SU-DHL-6 (cell line): ENCODE measurements at regions not wholly inside any gene's neighbourhood (a gene's known extent, or its start where the extent isn't known, plus 50 kb on each side); places are given as distances from the start of the nearest gene placed in this dataset.
A peak's percentile ranks its signal among the peaks of the same experiment; 100 is the strongest.

Experiments used
- H2AFZ ChIP-seq: fragments of 200-600 bp; sonication (generic); 2 replicates; pipeline ENCODE4 v1.6.1; 2014; ENCODE audit warnings: low read depth, mild to moderate bottlenecking, moderate library complexity, mixed read lengths, antibody characterized with exemption, low read length; ENCODE audit not compliant: severe bottlenecking
- H3F3A ChIP-seq: fragments of 200-600 bp; shearing (Covaris generic); 2 replicates; pipeline ENCODE4 v1.6.0; 2016; ENCODE audit warnings: antibody characterized with exemption, mild to moderate bottlenecking; ENCODE audit not compliant: insufficient read depth
- H3K27ac ChIP-seq: fragments of 200-600 bp; sonication (generic); 2 replicates; pipeline ENCODE4 v1.5.1; 2016; ENCODE audit warnings: low read depth, mild to moderate bottlenecking, low read length, moderate library complexity, mixed read lengths
- H3K27me3 ChIP-seq: fragments of 200-600 bp; sonication (generic), shearing (Covaris generic); 2 replicates; pipeline ENCODE4 v1.6.0; 2014; ENCODE audit warnings: mild to moderate bottlenecking, low read length
- H3K36me3 ChIP-seq: fragments of 200-600 bp; sonication (generic); 2 replicates; pipeline ENCODE4 v1.6.1; 2014; ENCODE audit warnings: mild to moderate bottlenecking, low read length, mixed read lengths
- H3K4me2 ChIP-seq: fragments of 300-600, 200-600 bp; shearing (Covaris generic), sonication (generic); 2 replicates; pipeline ENCODE4 v1.6.0; 2014; ENCODE audit warnings: low read length, low read depth, mild to moderate bottlenecking; ENCODE audit not compliant: poor library complexity, severe bottlenecking
- H3K4me3 ChIP-seq: fragments of 200-600 bp; sonication (generic); 2 replicates; pipeline ENCODE4 v1.5.1; 2014; ENCODE audit warnings: antibody characterized with exemption, low read length, mild to moderate bottlenecking, mixed read lengths; ENCODE audit not compliant: insufficient read depth, poor library complexity, severe bottlenecking
- H3K79me2 ChIP-seq: fragments of 200-600 bp; sonication (generic); 2 replicates; pipeline ENCODE4 v1.6.1; 2014; ENCODE audit warnings: mild to moderate bottlenecking, low read length, moderate library complexity; ENCODE audit not compliant: insufficient read depth
- H3K9ac ChIP-seq: fragments of 200-600 bp; sonication (generic); 2 replicates; pipeline ENCODE4 v1.7.0; 2014; ENCODE audit warnings: mild to moderate bottlenecking, low read length
- H3K9me2 ChIP-seq: fragments of 200-600 bp; sonication (generic); replicated peaks from 2 replicates; pipeline ENCODE4 v1.6.1; 2014; ENCODE audit warnings: low read length; ENCODE audit not compliant: insufficient read depth
- H3K9me3 ChIP-seq: fragments of 200-600 bp; sonication (generic); 2 replicates; pipeline ENCODE4 v1.6.1; 2014; ENCODE audit warnings: low read length, mixed read lengths; ENCODE audit not compliant: insufficient read depth
- H4K20me1 ChIP-seq: fragments of 200-600 bp; sonication (generic); 2 replicates; pipeline ENCODE4 v1.6.1; 2014; ENCODE audit warnings: low read depth, mild to moderate bottlenecking, antibody characterized with exemption, low read length, moderate library complexity, mixed read lengths
- CTCF ChIP-seq: fragments of 200-600 bp; sonication (generic); IDR thresholded peaks from one replicate; pipeline ENCODE4 v1.5.1; 2017; ENCODE audit warnings: antibody characterized with exemption, mild to moderate bottlenecking, low read length, moderate library complexity; ENCODE audit not compliant: insufficient read depth, poor library complexity, severe bottlenecking
- EZH2phosphoT487 ChIP-seq: fragments of 200-600 bp; sonication (generic), shearing (Covaris generic); conservative IDR thresholded peaks from 2 replicates; pipeline ENCODE4 v1.6.1; 2018; ENCODE audit warnings: mild to moderate bottlenecking, antibody characterized with exemption, low read length, moderate library complexity, mixed read lengths

DNA sequence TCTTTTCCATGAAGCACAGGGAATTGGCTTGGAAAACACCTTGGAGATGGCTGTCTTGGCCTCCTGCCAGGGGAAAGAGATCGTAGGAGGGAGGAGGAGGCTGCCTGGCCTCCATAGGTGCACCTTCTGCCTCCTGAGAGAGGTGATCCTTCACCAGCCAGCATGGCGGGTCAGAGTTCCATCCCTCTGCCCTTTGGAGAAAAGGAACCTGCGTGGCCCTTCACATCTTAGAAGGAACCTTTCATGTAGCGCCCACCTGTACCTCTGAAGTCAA is 58.2 kb upstream of the DRD2 start:
- TF ChIP-seq CTCF (no peak), EZH2phosphoT487 (no peak)
- Histone ChIP-seq H3K9ac (no peak overlapping the region), H2AFZ (no peak overlapping the region), H3K36me3 (no peaks in the 10 kb centered on the region), H3K4me3 (no peak overlapping the region), H3K4me2 (no peak overlapping the region), H3K9me2 (no peaks in the 10 kb centered on the region), H3K79me2 (no peaks in the 10 kb centered on the region), H4K20me1 (no peaks in the 10 kb centered on the region), H3K27ac (no peak overlapping the region), H3K9me3 (no peaks in the 10 kb centered on the region), H3F3A (no peaks in the 10 kb centered on the region), H3K27me3 (no peaks in the 10 kb centered on the region; the same call in 1 of the 2 replicates)

GRCh38 chr11:113532697-113533424 is 57.7 kb upstream of the DRD2 start:
- H3K27ac ChIP-seq = no peak overlapping the region
- no peak overlapping the region for H3K4me2 ChIP-seq
- H3K9ac ChIP-seq = no peak overlapping the region
- TF ChIP-seq CTCF = peak; percentile 80
- no peak for TF ChIP-seq EZH2phosphoT487
- no peaks in the 10 kb centered on the region for H3K9me3 ChIP-seq
- H3K4me3 ChIP-seq = no peak overlapping the region
- no peaks in the 10 kb centered on the region; the same call in 1 of the 2 replicates for H3K27me3 ChIP-seq
- H3K79me2 ChIP-seq = no peaks in the 10 kb centered on the region
- no peaks in the 10 kb centered on the region for H4K20me1 ChIP-seq
- no peaks in the 10 kb centered on the region for H3K9me2 ChIP-seq
- no peak overlapping the region for H2AFZ ChIP-seq
- H3K36me3 ChIP-seq = no peaks in the 10 kb centered on the region
- no peaks in the 10 kb centered on the region for H3F3A ChIP-seq

DNA sequence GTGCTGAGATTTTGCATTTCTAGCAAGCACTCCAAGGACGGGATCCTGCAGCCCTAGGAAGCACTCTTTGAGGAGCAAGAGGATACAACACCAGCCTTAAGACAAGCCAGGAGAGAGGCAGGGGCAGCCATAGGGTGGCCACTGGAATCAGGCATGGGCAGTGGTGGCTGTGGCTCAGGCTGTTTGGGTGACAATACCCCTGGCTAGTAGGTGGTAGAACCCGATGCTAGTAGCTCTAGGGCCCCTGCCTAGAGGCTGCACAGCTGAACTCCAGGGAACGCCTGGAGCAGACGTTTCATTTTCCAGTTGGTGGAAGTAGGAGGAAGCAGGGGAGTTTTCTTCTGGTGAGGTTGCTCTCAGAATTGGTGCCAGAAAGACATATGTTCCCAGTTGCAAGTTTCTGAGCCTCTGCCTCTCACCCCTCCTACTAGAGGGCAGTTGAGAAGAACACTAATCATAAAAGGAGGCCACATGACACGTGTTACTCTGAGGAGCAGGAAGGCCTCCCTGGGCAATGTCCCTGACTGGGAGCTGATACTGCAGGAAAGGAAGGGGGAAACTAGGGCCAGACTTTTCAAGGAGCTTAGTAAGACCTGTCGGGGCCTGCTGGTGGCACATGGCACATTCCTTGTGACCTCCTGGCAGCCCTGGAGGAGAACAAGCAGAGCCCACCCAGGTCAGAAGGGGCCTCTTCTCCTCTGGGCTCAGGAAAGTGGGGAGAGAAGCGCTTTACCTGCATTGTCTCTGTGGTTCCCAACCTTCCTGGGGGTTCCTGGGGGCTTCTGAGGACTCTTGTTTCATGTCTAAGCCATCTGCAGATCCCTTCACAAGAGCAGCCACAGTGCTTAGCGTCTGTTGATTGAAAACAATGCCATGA is 56.6 kb upstream of the DRD2 start:
- Histone ChIP-seq H3K27me3 (no peaks in the 10 kb centered on the region; the same call in 1 of the 2 replicates), H3F3A (no peaks in the 10 kb centered on the region), H3K79me2 (no peaks in the 10 kb centered on the region), H3K9me3 (no peaks in the 10 kb centered on the region), H4K20me1 (no peaks in the 10 kb centered on the region), H3K4me2 (no peak overlapping the region), H3K36me3 (no peaks in the 10 kb centered on the region), H3K9ac (no peak overlapping the region), H3K4me3 (no peak overlapping the region), H2AFZ (no peak overlapping the region), H3K9me2 (no peaks in the 10 kb centered on the region), H3K27ac (no peak overlapping the region)
- no peak for TF ChIP-seq CTCF
